K562 (cell line): ENCODE measurements at regions not wholly inside any gene's neighbourhood (a gene's known extent, or its start where the extent isn't known, plus 50 kb on each side); places are given as distances from the start of the nearest gene placed in this dataset.

ENCODE experiments used
- DEAF1 ChIP-seq: fragments of 450-650 bp; formaldehyde crosslinking; IDR thresholded peaks from 2 replicates; pipeline ENCODE4 v1.4.0; 2020; ENCODE audit warnings: mild to moderate bottlenecking, moderate library complexity
- GATAD2A ChIP-seq: fragments of 450-650 bp; IDR thresholded peaks from 2 replicates; pipeline ENCODE4 v1.6.1; 2017
- KDM5B ChIP-seq: fragments of 200-600 bp; sonication (generic); IDR thresholded peaks from 2 replicates; pipeline ENCODE4 v1.6.1; 2012; ENCODE audit warnings: low read depth, mild to moderate bottlenecking, moderate library complexity, low read length, control low read depth, inconsistent platforms; ENCODE audit not compliant: insufficient replicate concordance
- L3MBTL2 ChIP-seq: fragments of 450-650 bp; IDR thresholded peaks from 2 replicates; pipeline ENCODE4 v1.6.1; 2016; ENCODE audit warnings: mild to moderate bottlenecking, moderate library complexity
- MCM5 ChIP-seq: fragments of 450-650 bp; IDR thresholded peaks from 2 replicates; pipeline ENCODE4 v1.6.1; 2016; ENCODE audit warnings: low read depth
- MIER1 ChIP-seq: fragments of 450-650 bp; IDR thresholded peaks from 2 replicates; pipeline ENCODE4 v1.6.1; 2016; ENCODE audit warnings: antibody characterized with exemption, mild to moderate bottlenecking, low read depth
- RBBP5 ChIP-seq: fragments of 200-600 bp; sonication (generic); IDR thresholded peaks from 2 replicates; pipeline ENCODE4 v1.6.1; 2012; ENCODE audit warnings: borderline replicate concordance, mild to moderate bottlenecking, low read length, control low read depth, inconsistent platforms; ENCODE audit not compliant: insufficient read depth, poor library complexity, severe bottlenecking
- SMARCA4 ChIP-seq: fragments of 450-650 bp; IDR thresholded peaks from 2 replicates; pipeline ENCODE4 v1.6.1; 2016
- TEAD4 ChIP-seq, 2 experiments: sonication (generic) in 1 of 2; formaldehyde crosslinking in 1 of 2; IDR thresholded peaks; 2 replicates each; pipeline versions ENCODE4 v1.6.1 to v1.8.0; 2012 to 2022; ENCODE audit warnings: borderline replicate concordance in 1 of 2, inconsistent platforms in 1 of 2, low read length in 1 of 2, mild to moderate bottlenecking in 1 of 2, missing genetic modification reagents in 1 of 2
- TF ChIP-seq, protein P1 (sequence below), 2 experiments: fragments of 450-650 bp; formaldehyde crosslinking in 1 of 2; IDR thresholded peaks; 2 replicates each; pipeline versions ENCODE4 v1.4.0 to v1.6.1; 2014 to 2020; ENCODE audit warnings: mild to moderate bottlenecking in 2 of 2, borderline replicate concordance in 1 of 2, low read depth in 1 of 2
- TF ChIP-seq, protein P2 (sequence below), 3 experiments: IDR thresholded peaks in 2 of 3; conservative IDR thresholded peaks in 1 of 3; 2 replicates each; pipeline ENCODE4 v1.5.1; 2011 to 2012; ENCODE audit warnings: low read length in 3 of 3, mild to moderate bottlenecking in 3 of 3, control low read depth in 2 of 3, improper control_type of control experiment in 1 of 3, inconsistent platforms in 1 of 3, low read depth in 1 of 3, mixed read lengths in 1 of 3, moderate library complexity in 1 of 3; ENCODE audit not compliant: insufficient read depth in 2 of 3
- TF ChIP-seq, protein P3 (sequence below), 2 experiments: fragments of 450-650 bp; conservative IDR thresholded peaks; 2 replicates each; pipeline ENCODE4 v1.6.1; 2017; ENCODE audit warnings: mild to moderate bottlenecking in 2 of 2, moderate library complexity in 2 of 2

DNA sequence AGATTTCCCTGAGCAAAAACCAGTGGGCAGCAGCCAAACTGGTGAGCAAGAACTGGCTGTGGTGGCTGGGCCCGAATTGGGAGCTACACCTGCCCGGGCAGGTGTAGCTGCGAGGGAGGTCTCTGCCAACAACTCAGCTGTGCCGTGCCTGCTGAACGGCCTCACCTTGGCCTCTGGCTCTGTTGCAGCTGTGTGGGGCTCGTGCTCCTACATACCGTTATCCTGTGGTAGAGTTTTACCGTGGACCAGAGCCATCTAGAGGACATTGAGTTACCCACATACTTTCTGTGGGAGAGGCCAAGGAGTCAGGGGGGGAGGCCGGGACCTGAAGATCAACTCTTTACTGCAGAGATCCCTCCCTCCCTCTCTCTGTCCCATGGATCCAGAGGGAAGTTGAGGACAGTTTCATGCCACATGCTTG is 113.2 kb downstream of the TM9SF2 start (continued):
- TF ChIP-seq, protein P1, sequence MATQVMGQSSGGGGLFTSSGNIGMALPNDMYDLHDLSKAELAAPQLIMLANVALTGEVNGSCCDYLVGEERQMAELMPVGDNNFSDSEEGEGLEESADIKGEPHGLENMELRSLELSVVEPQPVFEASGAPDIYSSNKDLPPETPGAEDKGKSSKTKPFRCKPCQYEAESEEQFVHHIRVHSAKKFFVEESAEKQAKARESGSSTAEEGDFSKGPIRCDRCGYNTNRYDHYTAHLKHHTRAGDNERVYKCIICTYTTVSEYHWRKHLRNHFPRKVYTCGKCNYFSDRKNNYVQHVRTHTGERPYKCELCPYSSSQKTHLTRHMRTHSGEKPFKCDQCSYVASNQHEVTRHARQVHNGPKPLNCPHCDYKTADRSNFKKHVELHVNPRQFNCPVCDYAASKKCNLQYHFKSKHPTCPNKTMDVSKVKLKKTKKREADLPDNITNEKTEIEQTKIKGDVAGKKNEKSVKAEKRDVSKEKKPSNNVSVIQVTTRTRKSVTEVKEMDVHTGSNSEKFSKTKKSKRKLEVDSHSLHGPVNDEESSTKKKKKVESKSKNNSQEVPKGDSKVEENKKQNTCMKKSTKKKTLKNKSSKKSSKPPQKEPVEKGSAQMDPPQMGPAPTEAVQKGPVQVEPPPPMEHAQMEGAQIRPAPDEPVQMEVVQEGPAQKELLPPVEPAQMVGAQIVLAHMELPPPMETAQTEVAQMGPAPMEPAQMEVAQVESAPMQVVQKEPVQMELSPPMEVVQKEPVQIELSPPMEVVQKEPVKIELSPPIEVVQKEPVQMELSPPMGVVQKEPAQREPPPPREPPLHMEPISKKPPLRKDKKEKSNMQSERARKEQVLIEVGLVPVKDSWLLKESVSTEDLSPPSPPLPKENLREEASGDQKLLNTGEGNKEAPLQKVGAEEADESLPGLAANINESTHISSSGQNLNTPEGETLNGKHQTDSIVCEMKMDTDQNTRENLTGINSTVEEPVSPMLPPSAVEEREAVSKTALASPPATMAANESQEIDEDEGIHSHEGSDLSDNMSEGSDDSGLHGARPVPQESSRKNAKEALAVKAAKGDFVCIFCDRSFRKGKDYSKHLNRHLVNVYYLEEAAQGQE (IDR thresholded peaks at IDR 0.05; ENCODE audit: borderline replicate concordance), result peak; percentile 37; the same call in 1 of the 2 replicates
- TF ChIP-seq, protein P1 (CRISPR knock-in tag; IDR thresholded peaks at IDR 0.05; ENCODE audit: low read depth), result no peak
- TF ChIP-seq KDM5B (no peak), L3MBTL2 (peak; percentile 37; the same call in 1 of the 2 replicates), MIER1 (no peak), DEAF1 (CRISPR knock-in tag) (no peak), GATAD2A (no peak), RBBP5 (no peak), SMARCA4 (no peak), MCM5 (no peak), TEAD4 (IDR thresholded peaks at IDR 0.05; ENCODE audit: low read length) (no peak), TEAD4 (CRISPR knock-in tag; IDR thresholded peaks at IDR 0.05; ENCODE audit: borderline replicate concordance) (no peak)
- TF ChIP-seq, protein P2, sequence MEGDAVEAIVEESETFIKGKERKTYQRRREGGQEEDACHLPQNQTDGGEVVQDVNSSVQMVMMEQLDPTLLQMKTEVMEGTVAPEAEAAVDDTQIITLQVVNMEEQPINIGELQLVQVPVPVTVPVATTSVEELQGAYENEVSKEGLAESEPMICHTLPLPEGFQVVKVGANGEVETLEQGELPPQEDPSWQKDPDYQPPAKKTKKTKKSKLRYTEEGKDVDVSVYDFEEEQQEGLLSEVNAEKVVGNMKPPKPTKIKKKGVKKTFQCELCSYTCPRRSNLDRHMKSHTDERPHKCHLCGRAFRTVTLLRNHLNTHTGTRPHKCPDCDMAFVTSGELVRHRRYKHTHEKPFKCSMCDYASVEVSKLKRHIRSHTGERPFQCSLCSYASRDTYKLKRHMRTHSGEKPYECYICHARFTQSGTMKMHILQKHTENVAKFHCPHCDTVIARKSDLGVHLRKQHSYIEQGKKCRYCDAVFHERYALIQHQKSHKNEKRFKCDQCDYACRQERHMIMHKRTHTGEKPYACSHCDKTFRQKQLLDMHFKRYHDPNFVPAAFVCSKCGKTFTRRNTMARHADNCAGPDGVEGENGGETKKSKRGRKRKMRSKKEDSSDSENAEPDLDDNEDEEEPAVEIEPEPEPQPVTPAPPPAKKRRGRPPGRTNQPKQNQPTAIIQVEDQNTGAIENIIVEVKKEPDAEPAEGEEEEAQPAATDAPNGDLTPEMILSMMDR (IDR thresholded peaks at IDR 0.05 in 2 of 3, conservative IDR thresholded peaks at IDR 0.05 in 1 of 3; ENCODE audit: insufficient read depth in 2 of 3, low read depth in 1 of 3, low read length in 3 of 3), result peak; percentile 40 to 64 (median 61); a peak in 5 of 6 replicates
- TF ChIP-seq, protein P3, sequence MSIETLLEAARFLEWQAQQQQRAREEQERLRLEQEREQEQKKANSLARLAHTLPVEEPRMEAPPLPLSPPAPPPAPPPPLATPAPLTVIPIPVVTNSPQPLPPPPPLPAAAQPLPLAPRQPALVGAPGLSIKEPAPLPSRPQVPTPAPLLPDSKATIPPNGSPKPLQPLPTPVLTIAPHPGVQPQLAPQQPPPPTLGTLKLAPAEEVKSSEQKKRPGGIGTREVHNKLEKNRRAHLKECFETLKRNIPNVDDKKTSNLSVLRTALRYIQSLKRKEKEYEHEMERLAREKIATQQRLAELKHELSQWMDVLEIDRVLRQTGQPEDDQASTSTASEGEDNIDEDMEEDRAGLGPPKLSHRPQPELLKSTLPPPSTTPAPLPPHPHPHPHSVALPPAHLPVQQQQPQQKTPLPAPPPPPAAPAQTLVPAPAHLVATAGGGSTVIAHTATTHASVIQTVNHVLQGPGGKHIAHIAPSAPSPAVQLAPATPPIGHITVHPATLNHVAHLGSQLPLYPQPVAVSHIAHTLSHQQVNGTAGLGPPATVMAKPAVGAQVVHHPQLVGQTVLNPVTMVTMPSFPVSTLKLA (conservative IDR thresholded peaks at IDR 0.05), result no peak
